ENCODE measurements at regions not wholly inside any gene's neighbourhood (a gene's known extent, or its start where the extent isn't known, plus 50 kb on each side); places are given as distances from the start of the nearest gene placed in this dataset.

DNA sequence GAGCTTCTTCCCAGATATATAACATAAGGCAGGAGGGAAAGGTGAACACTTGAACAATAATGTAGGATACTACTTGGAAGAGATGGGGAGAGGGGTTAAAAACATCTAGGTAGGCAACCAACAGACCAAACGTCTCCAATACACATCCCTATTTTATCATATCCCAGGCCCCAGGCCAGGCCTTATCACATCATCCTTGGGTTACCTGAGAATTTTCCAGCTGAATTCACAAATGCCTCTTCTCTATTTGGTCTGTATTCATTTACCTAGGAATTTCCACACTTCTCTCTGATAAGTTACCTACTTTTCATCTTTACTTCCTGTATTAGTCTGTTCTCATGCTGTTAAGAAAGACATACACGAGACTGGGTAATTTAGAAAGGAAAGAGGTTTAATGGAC lies 141.9 kb upstream of the C1orf21 start:
- H3K9me3 ChIP-seq (ENCODE audit: control insufficient read depth, insufficient read depth, low read depth, low read length) = no peaks in the 10 kb centered on the region
- no peak overlapping the region for H3K4me2 ChIP-seq (ENCODE audit: extremely low read depth, insufficient read depth, low read length)
- no peak overlapping the region for H2AFZ ChIP-seq (ENCODE audit: low read length)
- no peaks in the 10 kb centered on the region for H3K36me3 ChIP-seq (ENCODE audit: control insufficient read depth, insufficient read depth, low read length)
- no peaks in the 10 kb centered on the region for H3K27me3 ChIP-seq (ENCODE audit: control insufficient read depth, insufficient read depth, low read length)
- no peaks in the 10 kb centered on the region for H4K20me1 ChIP-seq (ENCODE audit: control insufficient read depth, extremely low read depth, insufficient read depth, low read length)
- H3K4me3 ChIP-seq (replicated peaks in 1 of 4; ENCODE audit: control extremely low read depth in 1 of 4, insufficient read depth in 1 of 4, low read depth in 3 of 4, low read length in 4 of 4) = no peak overlapping the region
- no peak for DNase-seq (ENCODE audit: low read depth in 2 of 2)
- H3K9ac ChIP-seq (ENCODE audit: insufficient read depth, low read length) = no peak overlapping the region
- H3K4me1 ChIP-seq (ENCODE audit: control insufficient read depth, extremely low read depth, insufficient read depth, low read length) = peaks cover 5% of the 10 kb centered on the region
- no peak overlapping the region for H3K27ac ChIP-seq (ENCODE audit: insufficient read depth, low read length)
- no peaks in the 10 kb centered on the region for H3K79me2 ChIP-seq (ENCODE audit: control insufficient read depth, insufficient read depth, low read length)
- TF ChIP-seq, protein P1, sequence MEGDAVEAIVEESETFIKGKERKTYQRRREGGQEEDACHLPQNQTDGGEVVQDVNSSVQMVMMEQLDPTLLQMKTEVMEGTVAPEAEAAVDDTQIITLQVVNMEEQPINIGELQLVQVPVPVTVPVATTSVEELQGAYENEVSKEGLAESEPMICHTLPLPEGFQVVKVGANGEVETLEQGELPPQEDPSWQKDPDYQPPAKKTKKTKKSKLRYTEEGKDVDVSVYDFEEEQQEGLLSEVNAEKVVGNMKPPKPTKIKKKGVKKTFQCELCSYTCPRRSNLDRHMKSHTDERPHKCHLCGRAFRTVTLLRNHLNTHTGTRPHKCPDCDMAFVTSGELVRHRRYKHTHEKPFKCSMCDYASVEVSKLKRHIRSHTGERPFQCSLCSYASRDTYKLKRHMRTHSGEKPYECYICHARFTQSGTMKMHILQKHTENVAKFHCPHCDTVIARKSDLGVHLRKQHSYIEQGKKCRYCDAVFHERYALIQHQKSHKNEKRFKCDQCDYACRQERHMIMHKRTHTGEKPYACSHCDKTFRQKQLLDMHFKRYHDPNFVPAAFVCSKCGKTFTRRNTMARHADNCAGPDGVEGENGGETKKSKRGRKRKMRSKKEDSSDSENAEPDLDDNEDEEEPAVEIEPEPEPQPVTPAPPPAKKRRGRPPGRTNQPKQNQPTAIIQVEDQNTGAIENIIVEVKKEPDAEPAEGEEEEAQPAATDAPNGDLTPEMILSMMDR (conservative IDR thresholded peaks at IDR 0.05 in 1 of 2, IDR thresholded peaks at IDR 0.05 in 1 of 2; ENCODE audit: low read depth in 1 of 2, low read length in 2 of 2) = no peak
- TF ChIP-seq EZH2 (IDR thresholded peaks at IDR 0.05; ENCODE audit: low read length, missing control alignments) = no peak

DNA sequence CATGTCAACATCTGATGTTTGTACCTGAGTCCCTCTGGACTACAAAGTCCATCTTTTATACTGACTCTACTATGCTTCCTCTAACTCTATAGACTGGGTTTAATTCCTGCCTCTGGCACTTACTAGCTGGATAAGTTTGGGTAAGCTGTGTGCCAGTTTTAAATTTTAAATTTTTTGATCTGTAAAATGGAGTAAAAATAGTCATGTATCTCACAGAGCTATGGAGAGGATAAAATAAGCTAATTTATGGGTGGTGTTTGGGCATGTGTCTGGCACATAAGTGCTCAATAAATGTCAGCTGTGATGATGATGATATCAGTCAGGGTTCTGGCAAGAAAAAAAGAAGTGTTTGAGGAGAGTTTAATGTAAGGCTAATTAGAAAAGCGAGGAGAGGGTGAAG lies 139.2 kb upstream of the C1orf21 start:
- Histone ChIP-seq H3K4me3 (replicated peaks in 1 of 4; ENCODE audit: control extremely low read depth in 1 of 4, insufficient read depth in 1 of 4, low read depth in 3 of 4, low read length in 4 of 4) (no peak overlapping the region), H3K9me3 (ENCODE audit: control insufficient read depth, insufficient read depth, low read depth, low read length) (no peaks in the 10 kb centered on the region), H3K9ac (ENCODE audit: insufficient read depth, low read length) (no peak overlapping the region), H3K27ac (ENCODE audit: insufficient read depth, low read length) (no peak overlapping the region), H3K36me3 (ENCODE audit: control insufficient read depth, insufficient read depth, low read length) (no peaks in the 10 kb centered on the region), H3K4me1 (ENCODE audit: control insufficient read depth, extremely low read depth, insufficient read depth, low read length) (no peaks in the 10 kb centered on the region), H3K79me2 (ENCODE audit: control insufficient read depth, insufficient read depth, low read length) (no peaks in the 10 kb centered on the region), H4K20me1 (ENCODE audit: control insufficient read depth, extremely low read depth, insufficient read depth, low read length) (no peaks in the 10 kb centered on the region), H3K4me2 (ENCODE audit: extremely low read depth, insufficient read depth, low read length) (no peak overlapping the region), H3K27me3 (ENCODE audit: control insufficient read depth, insufficient read depth, low read length) (no peaks in the 10 kb centered on the region), H2AFZ (ENCODE audit: low read length) (no peak overlapping the region)
- DNase-seq (ENCODE audit: low read depth in 2 of 2) = no peak
- no peak for TF ChIP-seq EZH2 (IDR thresholded peaks at IDR 0.05; ENCODE audit: low read length, missing control alignments)
- TF ChIP-seq, protein P1 (conservative IDR thresholded peaks at IDR 0.05 in 1 of 2, IDR thresholded peaks at IDR 0.05 in 1 of 2; ENCODE audit: low read depth in 1 of 2, low read length in 2 of 2) = no peak

DNA sequence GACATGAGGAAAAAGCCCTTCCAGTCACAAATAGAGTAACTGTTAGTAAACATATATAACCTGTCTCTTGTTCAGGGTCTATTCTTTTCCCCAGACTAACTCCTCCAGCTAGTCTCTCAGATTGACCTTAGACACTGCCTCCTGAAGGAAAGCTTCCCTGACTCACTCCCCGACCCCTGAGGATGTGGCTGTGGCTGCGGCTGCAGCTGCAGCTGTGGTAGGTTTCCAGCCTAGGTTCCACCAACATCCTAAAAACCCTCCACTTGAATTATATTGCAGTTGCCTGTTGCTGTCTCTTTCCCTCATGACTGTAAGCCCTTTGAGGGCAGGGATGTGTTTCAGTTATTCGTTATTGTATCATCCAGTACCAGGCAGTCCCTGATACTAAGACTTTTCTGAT lies 132.9 kb upstream of the C1orf21 start:
- Histone ChIP-seq H3K4me1 (ENCODE audit: control insufficient read depth, extremely low read depth, insufficient read depth, low read length) (no peaks in the 10 kb centered on the region), H3K9ac (ENCODE audit: insufficient read depth, low read length) (no peak overlapping the region), H2AFZ (ENCODE audit: low read length) (no peak overlapping the region), H4K20me1 (ENCODE audit: control insufficient read depth, extremely low read depth, insufficient read depth, low read length) (no peaks in the 10 kb centered on the region), H3K9me3 (ENCODE audit: control insufficient read depth, insufficient read depth, low read depth, low read length) (no peaks in the 10 kb centered on the region), H3K79me2 (ENCODE audit: control insufficient read depth, insufficient read depth, low read length) (no peaks in the 10 kb centered on the region), H3K27me3 (ENCODE audit: control insufficient read depth, insufficient read depth, low read length) (no peaks in the 10 kb centered on the region), H3K36me3 (ENCODE audit: control insufficient read depth, insufficient read depth, low read length) (no peaks in the 10 kb centered on the region), H3K4me3 (replicated peaks in 1 of 4; ENCODE audit: control extremely low read depth in 1 of 4, insufficient read depth in 1 of 4, low read depth in 3 of 4, low read length in 4 of 4) (no peak overlapping the region), H3K4me2 (ENCODE audit: extremely low read depth, insufficient read depth, low read length) (no peak overlapping the region), H3K27ac (ENCODE audit: insufficient read depth, low read length) (no peak overlapping the region)
- DNase-seq (ENCODE audit: low read depth in 2 of 2) = no peak
- TF ChIP-seq EZH2 (IDR thresholded peaks at IDR 0.05; ENCODE audit: low read length, missing control alignments) = no peak
- TF ChIP-seq, protein P1 (conservative IDR thresholded peaks at IDR 0.05 in 1 of 2, IDR thresholded peaks at IDR 0.05 in 1 of 2; ENCODE audit: low read depth in 1 of 2, low read length in 2 of 2) = no peak

All from fibroblast of lung (primary cell).